ENCODE measurements at regions not wholly inside any gene's neighbourhood (a gene's known extent, or its start where the extent isn't known, plus 50 kb on each side); places are given as distances from the start of the nearest gene placed in this dataset.

DNA sequence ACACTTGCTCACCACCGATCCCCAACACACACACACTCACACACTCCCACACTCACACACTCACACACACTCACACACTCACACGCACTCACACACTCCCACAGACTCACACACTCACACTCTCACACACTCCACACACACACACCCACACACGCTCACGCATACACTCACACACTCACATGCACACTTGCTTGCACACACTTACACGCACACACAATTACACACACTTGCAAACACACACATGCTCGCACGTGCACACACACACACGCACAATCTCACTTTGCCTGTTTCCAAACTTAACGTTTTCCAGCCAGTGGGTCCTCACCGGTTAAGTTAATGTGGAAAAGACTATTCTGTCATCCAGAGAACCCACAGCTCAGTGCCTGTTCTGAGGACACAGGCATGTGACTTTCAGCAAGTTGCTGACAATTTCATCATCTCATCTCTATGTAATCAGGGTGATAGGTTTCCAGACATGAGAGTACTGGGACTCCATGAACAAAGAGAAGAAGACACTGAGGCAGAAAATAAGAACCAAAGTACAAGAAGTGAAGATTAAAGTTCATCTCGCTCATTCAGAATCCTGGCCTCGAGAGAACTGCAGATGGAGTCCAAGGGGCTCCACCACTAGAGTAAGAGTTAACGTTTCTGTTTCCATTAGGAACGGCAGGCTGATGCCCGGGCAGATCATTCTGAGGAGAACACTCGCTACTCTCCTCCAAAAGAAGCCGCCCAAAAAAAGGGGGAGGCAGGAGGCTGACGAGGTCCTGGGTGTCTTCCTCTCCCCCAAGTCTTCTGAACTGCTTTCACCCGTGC is 153.2 kb upstream of the FRG1 start:
- TF ChIP-seq POLR2A (IDR thresholded peaks at IDR 0.05), result no peak
- TF ChIP-seq, protein P1, sequence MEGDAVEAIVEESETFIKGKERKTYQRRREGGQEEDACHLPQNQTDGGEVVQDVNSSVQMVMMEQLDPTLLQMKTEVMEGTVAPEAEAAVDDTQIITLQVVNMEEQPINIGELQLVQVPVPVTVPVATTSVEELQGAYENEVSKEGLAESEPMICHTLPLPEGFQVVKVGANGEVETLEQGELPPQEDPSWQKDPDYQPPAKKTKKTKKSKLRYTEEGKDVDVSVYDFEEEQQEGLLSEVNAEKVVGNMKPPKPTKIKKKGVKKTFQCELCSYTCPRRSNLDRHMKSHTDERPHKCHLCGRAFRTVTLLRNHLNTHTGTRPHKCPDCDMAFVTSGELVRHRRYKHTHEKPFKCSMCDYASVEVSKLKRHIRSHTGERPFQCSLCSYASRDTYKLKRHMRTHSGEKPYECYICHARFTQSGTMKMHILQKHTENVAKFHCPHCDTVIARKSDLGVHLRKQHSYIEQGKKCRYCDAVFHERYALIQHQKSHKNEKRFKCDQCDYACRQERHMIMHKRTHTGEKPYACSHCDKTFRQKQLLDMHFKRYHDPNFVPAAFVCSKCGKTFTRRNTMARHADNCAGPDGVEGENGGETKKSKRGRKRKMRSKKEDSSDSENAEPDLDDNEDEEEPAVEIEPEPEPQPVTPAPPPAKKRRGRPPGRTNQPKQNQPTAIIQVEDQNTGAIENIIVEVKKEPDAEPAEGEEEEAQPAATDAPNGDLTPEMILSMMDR (IDR thresholded peaks at IDR 0.05), result no peak
- TF ChIP-seq EP300 (IDR thresholded peaks at IDR 0.05), result no peak
